ENCODE measurements at regions not wholly inside any gene's neighbourhood (a gene's known extent, or its start where the extent isn't known, plus 50 kb on each side); places are given as distances from the start of the nearest gene placed in this dataset.

DNA sequence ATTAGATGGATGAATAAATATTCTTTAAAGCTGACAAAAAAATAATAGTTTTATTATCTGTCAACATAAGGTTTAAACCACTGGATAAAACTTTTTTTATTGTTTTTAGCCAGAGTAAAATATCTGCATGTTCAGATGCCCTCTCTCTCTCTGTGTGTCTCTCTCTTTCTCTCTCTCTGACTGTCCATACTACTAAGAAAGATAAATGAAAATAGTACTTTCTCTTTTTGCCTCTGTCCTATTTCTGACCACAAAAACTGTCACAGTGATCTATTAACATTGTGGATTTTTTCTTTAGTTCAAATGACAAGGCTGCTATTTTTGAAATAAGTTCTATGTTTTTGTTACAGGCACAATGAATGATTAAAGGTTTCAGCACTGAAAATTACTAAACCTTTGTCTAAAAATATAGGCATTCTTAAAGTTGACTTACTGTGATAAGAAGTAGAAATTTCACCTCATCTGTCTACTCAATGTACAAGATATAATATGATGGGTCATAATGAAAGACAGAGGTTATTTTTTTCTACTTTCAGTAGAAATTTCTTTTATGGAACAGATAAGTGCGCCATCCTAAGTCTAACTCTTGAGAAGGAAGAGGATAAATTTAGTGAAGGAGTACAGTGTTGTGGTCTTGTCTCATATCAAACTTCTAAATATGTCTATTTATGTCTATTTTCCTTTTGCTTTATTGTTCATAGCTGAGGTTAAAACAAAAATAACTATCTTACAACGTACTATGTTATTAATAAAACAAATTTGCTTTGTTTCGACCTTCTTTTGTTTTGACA, 341.9 kb upstream of the EYS start:
- no peak for DNase-seq (ENCODE audit: low read depth, low spot score)
- TF ChIP-seq, protein P1, sequence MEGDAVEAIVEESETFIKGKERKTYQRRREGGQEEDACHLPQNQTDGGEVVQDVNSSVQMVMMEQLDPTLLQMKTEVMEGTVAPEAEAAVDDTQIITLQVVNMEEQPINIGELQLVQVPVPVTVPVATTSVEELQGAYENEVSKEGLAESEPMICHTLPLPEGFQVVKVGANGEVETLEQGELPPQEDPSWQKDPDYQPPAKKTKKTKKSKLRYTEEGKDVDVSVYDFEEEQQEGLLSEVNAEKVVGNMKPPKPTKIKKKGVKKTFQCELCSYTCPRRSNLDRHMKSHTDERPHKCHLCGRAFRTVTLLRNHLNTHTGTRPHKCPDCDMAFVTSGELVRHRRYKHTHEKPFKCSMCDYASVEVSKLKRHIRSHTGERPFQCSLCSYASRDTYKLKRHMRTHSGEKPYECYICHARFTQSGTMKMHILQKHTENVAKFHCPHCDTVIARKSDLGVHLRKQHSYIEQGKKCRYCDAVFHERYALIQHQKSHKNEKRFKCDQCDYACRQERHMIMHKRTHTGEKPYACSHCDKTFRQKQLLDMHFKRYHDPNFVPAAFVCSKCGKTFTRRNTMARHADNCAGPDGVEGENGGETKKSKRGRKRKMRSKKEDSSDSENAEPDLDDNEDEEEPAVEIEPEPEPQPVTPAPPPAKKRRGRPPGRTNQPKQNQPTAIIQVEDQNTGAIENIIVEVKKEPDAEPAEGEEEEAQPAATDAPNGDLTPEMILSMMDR (IDR thresholded peaks at IDR 0.05; ENCODE audit: insufficient read depth, low read length, missing control alignments): no peak
- POLR2A ChIA-PET: no interaction called here
- no peak overlapping the region for H3K4me3 ChIP-seq (ENCODE audit: low read depth, low read length)
- CTCF ChIA-PET: no interaction called here

DNA sequence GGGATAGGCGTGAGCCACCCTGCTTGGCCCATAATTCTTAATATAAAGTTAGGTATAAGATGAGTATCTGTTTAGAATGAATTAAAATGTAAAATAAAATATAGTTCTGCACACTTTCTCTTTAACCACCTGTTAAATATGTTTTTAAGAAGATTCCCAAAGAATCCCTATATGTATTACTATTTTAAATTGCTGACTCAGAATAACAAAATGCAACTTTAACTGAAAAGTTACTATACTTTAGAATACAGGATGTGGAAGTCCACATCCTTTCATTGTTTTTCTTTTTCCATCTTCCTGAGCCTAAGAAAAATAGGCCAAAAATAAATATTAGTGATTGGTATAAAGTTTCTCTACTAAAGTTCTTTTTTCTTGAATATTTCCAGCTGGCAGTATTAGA, 325.6 kb upstream of the EYS start:
- TF ChIP-seq, protein P1 (IDR thresholded peaks at IDR 0.05; ENCODE audit: insufficient read depth, low read length, missing control alignments): no peak
- ChIA-PET CTCF (no interaction called here), POLR2A (no interaction called here)
- DNase-seq (ENCODE audit: low read depth, low spot score): no peak
- no peak overlapping the region for H3K4me3 ChIP-seq (ENCODE audit: low read depth, low read length)

DNA sequence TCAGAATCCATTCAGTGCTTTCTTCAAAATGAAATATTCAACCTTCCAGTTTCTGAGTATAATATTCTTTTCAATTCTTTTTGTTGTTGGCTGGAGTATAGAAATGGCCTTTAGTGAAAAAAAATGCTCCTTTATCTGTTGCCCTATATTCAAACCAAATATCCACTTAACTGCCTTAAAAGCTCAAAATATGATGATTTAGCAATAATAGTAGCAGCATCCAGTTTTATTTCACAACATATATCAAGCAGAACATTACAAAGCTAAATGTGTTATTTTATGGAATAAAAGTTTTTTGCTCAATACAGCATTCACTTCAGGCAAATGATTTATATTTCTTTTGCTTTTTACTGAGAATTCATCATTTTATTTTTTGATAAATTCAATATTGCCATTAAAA, 322.4 kb upstream of the EYS start:
- ChIA-PET CTCF (no interaction called here), POLR2A (no interaction called here)
- no peak overlapping the region for H3K4me3 ChIP-seq (ENCODE audit: low read depth, low read length)
- TF ChIP-seq, protein P1 (IDR thresholded peaks at IDR 0.05; ENCODE audit: insufficient read depth, low read length, missing control alignments): no peak
- no peak for DNase-seq (ENCODE audit: low read depth, low spot score)

DNA sequence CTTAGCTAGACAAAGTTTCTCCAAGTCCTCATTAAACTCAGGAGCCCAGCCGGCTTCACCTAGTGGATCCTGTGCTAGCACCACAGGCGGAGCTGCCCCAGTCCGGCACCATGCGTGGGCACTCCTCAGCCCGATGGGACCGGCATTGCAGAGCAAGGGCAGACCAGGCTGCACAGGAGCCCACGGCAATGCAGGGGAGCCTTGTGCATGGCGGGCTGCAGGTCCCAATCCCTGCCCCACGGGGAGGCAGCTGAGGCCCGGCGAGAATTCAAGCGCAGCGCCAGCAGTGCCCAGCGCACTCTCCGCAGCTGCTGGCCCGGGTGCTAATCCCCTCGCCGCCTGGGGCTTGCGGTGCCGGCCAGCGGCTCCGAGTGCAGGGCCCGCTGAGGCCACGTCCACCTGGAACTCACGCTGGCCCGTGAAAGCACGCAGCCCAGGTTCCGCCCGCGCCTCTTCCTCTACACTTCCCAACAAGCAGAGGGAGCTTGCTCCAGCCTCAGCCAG, 292.3 kb upstream of the EYS start:
- ChIA-PET POLR2A (no interaction called here), CTCF (no interaction called here)
- TF ChIP-seq, protein P1 (IDR thresholded peaks at IDR 0.05; ENCODE audit: insufficient read depth, low read length, missing control alignments): no peak
- H3K4me3 ChIP-seq (ENCODE audit: low read depth, low read length): no peak overlapping the region
- no peak for DNase-seq (ENCODE audit: low read depth, low spot score)

DNA sequence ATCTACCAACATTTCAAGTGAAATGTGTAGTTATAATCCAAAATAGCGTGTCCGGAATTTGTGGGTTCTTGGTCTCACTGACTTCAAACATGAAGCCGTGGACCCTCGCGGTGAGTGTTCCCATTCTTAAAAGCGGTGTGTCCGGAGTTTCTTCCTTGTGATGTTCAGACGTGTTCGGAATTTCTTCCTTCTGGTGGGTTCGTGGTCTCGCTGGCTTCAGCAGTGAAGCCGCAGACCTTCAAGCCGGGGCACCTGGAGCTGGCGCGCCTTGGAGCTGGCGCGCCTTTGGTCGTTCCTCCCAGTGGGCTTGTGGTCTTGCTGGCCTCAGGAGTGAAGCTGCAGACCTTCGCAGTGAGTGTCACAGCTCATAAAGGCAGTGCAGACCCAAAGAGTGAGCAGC, 291.5 kb upstream of the EYS start:
- ChIA-PET CTCF (no interaction called here), POLR2A (no interaction called here)
- no peak overlapping the region for H3K4me3 ChIP-seq (ENCODE audit: low read depth, low read length)
- TF ChIP-seq, protein P1 (IDR thresholded peaks at IDR 0.05; ENCODE audit: insufficient read depth, low read length, missing control alignments): no peak
- no peak for DNase-seq (ENCODE audit: low read depth, low spot score)

DNA sequence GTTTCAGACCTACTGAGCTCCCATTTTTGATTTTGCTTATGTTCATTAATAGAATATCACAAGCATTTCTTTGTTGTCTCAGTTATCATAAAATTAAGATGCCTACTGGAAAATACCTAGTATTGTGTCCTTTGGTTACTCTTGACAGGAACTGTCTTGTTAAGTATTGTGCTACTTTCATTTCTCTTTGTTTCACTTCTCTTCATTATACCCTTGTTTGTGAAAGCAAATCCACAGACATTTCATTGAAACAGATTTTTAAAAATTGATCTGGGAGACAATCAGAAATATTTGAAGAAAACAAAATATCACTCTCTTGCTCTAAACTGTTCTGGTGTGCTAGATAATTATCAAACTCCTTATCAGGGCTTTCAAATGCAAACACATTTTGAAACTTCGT, 290.5 kb upstream of the EYS start:
- no peak overlapping the region for H3K4me3 ChIP-seq (ENCODE audit: low read depth, low read length)
- no peak for DNase-seq (ENCODE audit: low read depth, low spot score)
- POLR2A ChIA-PET: no interaction called here
- CTCF ChIA-PET: no interaction called here
- TF ChIP-seq, protein P1 (IDR thresholded peaks at IDR 0.05; ENCODE audit: insufficient read depth, low read length, missing control alignments): no peak

All from AG04449 (cell line).